Coronary artery (tissue), 2 donors: ENCODE measurements at regions not wholly inside any gene's neighbourhood (a gene's known extent, or its start where the extent isn't known, plus 50 kb on each side); places are given as distances from the start of the nearest gene placed in this dataset.

Source experiments
- DNase-seq: peaks from one replicate; pipeline ENCODE4 v3.0.0-alpha.2; 2017; ENCODE audit warnings: low spot score
- H3K27ac ChIP-seq, 2 donors: fragments of 200-600 bp; sonication (generic); one replicate each; pipeline ENCODE4 v1.5.1; 2016 to 2019
- H3K4me3 ChIP-seq: fragments of 200-600 bp; sonication (generic); 2 replicates; pipeline ENCODE4 v1.5.1; 2016; ENCODE audit warnings: mild to moderate bottlenecking, moderate library complexity
- CTCF ChIP-seq: fragments of 200-600 bp; sonication (generic); IDR thresholded peaks from one replicate; pipeline ENCODE4 v1.5.1; 2019; ENCODE audit warnings: antibody characterized with exemption

- TF ChIP-seq CTCF = no peak
- Histone ChIP-seq H3K4me3 (no peak overlapping the region), H3K27ac (no peak overlapping the region)
- DNase-seq = no peak
Observed at GRCh38 chr4:178148106-178148505, 705.9 kb upstream of the AGA start.

DNA sequence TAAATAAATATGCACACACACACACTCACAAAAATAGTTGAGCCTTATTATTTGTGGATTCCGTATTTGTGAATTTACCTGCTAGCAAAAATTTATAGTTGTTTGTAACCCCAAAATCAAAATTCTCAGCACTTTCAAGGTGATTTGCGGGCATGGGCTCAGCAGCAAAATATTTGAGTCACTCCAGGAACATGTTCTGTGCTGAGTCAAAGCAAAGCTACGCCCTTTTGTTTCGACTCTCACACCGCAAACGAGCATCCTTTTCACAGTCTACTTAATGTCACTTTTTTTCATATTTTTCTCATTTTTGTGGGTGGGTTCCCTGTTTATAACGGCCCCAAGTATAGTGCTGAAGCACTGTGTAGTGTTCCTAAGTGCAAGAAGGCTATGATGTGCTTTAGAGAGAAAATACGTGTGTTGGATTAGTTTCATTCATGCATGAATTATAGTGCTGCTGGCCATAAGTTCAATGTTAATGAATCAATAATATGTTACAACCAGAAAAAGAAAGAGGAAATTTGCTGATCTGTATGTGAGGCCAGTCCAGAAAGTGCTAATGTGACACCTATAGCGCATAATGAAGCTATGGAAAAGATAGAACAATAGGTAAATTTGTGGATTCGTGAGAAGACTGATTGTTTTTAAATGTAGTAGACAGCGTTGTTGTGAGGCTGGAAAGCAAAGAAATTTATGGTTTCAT is 723.2 kb upstream of the AGA start:
- TF ChIP-seq CTCF = no peak
- Histone ChIP-seq H3K4me3 (no peak overlapping the region), H3K27ac (no peak overlapping the region)
- no peak for DNase-seq

- no peak for TF ChIP-seq CTCF
- H3K27ac ChIP-seq = no peak overlapping the region
- no peak overlapping the region for H3K4me3 ChIP-seq
- DNase-seq = no peak
Observed at GRCh38 chr4:178165951-178166308, 723.7 kb upstream of the AGA start.

DNA sequence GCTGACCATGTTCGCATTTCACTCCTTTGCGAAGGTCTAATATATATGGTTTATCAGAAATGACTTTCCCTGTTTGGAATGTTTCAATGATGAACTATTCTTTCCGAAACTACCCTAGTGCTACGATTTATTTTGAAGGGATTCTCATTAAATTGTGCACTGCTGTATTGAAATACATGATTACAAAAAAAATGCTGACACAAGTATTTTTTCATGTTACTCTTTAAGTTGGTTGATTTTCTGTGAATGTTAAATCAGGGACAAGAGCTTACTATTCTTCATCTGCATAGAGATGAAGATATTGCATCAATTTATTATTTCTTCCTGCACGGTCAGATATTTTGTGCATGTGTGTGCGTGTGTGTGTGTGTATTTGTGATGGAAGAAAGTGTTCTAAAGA is 731.5 kb upstream of the AGA start:
- Histone ChIP-seq H3K27ac (no peak overlapping the region), H3K4me3 (no peak overlapping the region)
- TF ChIP-seq CTCF = no peak
- DNase-seq = no peak

- no peak for TF ChIP-seq CTCF
- H3K4me3 ChIP-seq = no peak overlapping the region
- no peak for DNase-seq
- H3K27ac ChIP-seq = no peak overlapping the region
Observed at GRCh38 chr4:178174756-178175155, 732.5 kb upstream of the AGA start.

DNA sequence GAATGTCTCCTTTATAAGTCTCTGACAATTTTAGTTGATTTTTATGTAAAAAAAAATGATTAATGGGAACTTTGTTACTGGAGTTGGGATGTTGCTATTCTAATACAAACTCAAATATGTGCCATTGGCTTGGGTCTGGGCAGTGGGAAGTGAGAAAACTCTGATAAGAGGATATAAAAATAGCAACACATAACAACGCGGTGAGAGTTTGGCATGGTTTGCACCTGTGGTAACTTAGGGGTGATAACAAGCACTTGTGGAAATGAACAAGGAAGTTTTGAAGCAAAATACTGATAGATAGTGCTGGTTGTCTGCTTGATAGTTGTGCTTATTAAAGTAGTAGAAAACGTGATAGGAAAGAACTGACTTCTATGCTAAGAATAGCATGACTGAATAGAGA is 743.3 kb upstream of the AGA start:
- H3K4me3 ChIP-seq = no peak overlapping the region
- DNase-seq = no peak
- TF ChIP-seq CTCF = no peak
- H3K27ac ChIP-seq = no peak overlapping the region

GRCh38 chr4:178192611-178193010 is 750.4 kb upstream of the AGA start:
- Histone ChIP-seq H3K4me3 (no peak overlapping the region), H3K27ac (no peak overlapping the region)
- no peak for DNase-seq
- no peak for TF ChIP-seq CTCF
